HG03575 (cell line): ENCODE measurements at regions not wholly inside any gene's neighbourhood (a gene's known extent, or its start where the extent isn't known, plus 50 kb on each side); places are given as distances from the start of the nearest gene placed in this dataset.
"Not testable (repeated sequence)": the region's sequence is repeated elsewhere in the genome, so short reads cannot be mapped to it uniquely, and the experiment has no call there.

Experiments used
- ATAC-seq: cut with Tn5 transposase; IDR thresholded peaks from one replicate; pipeline ENCODE4 v1.9.1; 2021; ENCODE audit not compliant: unreplicated experiment, insufficient number of reproducible peaks, low FRiP score; ENCODE audit errors: extremely low read depth

DNA sequence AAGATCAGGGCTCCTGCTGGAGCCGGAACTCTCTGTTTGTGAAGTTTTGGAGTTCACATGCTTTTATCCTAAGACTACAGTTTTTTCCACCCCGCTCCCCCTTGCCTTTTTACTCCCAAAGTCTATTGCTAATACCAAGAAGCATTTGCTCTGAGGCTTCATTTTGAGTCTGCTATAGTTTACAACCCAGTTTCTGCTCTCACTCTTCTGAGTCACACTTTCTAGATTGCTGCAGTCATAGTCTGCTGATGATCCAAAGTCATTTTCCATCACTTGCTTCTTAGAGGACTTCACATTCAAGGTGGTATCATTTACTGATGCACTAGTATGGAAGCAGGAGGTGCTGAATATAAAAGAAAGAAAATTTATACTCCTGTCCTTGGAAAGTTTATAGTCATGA lies 937.4 kb downstream of the IGSF11 start:
- ATAC-seq: no peak

DNA sequence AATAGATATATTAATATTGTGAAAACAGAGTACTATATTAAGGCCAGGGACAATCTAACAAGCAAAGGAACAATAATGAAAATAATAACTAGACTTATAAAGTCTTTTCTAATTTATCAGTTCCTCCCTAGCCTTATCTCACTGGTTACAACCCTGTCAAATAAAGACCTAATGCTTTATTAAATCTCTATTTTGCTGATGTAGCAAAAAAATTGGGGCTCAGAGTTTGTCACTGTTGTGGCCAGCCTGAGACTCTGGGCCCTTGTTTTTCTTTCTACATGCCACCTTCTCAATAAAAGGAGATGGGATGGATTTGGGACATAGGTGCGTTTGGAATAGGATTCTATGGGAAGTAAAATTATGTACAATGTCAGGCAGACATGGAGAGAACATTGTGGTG lies 937.0 kb downstream of the IGSF11 start:
- ATAC-seq: no peak

DNA sequence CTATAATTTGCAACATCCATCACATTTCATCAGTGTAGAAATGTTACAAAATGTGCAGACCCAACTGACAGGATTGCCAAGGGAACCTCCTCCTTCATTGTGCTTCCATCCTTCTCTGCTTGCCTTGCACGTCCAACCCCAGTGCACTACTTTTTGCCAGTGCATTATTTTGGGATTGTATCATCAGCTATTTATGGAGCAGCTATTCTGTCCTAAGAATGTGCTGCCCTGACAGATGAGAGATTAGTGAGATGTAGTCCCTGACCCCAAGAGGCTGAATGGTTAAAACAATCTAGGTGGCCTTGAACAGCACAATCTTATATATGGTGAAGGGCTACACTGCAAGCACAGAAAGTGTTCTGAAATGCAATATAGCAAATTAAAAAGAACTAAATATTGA lies 935.8 kb downstream of the IGSF11 start:
- no peak for ATAC-seq

DNA sequence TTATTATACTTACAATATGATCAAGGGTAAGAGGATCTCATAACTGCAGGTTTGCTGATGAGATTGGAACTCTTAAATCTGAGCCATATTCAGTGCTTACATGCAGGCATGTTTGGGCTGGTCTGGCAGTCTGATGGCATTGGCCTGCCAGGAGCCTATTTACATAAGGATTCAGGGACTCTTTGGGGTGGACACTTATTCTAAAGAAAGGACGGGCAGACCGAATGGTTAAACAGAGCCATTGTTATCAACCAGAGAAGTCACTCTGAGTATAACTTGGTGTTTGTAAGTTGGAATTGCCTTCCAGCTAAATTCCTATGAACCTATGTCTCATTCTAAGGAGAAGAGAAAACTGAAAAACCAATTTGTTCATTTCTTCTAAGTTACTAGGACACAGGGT lies 932.8 kb downstream of the IGSF11 start:
- ATAC-seq: no peak

DNA sequence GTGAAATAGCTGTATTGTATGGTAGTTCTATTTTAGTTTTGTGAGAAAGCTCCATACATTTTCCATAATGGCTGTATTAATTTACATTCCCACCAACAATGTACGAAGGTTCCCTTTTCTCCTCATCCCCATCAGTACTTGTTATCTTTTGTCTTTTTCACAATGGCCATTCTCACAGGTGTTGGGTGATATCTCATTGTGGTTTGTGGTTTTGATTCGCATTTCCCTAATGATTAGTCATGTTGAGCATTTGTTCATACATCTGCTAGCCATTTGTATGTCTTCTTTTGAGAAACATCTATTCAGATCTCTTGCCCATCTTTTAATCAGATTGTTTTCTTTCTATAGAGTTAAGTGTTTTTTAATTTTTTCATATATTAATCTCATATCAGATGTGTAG lies 931.9 kb downstream of the IGSF11 start:
- no peak for ATAC-seq

DNA sequence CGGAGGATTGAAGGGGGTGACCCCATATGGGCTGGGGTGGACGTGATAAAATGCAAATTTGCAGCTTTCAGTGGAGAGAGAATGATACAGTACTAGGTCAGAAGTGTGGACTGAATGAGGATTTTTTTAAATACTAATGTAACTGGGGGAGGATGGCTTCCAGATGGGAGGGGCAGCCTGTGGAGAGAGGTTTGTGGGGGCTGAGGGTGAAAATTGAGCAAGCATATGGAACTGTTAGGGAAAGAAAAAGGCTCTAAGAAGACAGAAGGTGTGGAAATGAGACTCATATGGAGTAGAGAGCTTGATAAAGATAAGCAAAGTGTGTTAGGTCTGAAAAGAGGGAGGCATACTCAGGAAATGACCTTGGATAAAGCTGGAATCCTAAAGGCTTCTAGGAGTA lies 926.4 kb downstream of the IGSF11 start:
- no peak for ATAC-seq

DNA sequence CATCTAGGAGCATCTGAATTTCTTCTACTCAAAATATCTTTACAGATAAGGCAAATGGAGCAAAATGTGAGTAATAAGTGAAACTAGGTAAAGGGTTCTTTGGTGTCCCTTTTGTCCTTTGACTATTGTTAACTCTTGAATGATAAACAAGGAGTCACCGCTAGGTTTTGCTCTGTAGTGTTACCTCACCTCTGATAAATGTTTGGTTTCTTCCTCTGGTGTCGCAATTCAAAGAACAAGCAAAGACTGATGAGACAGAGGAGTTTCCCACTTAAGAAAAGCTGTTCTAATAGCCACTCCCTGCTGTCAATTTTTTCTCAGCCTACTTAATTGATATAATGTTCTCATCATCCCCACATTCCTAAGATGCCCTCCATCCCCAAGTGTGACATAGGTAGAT lies 925.9 kb downstream of the IGSF11 start:
- no peak for ATAC-seq

DNA sequence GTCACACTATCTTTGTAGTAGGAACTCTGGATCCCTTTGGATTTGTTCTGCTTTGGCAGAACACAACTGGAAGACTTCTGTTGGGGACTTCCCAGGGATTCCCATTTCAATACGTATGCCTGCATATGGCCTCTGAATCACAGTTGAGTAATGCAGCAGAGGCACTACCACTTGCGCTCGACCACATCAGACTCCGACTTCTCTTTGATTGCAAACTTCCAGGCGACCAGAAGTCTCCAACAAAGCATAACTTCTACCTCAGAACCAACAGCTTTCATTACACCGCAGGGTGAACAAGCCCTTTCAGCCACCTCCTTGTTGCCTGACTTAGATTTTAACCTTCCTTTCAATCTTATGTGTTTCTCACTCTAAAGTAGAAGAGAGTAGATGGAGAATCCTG lies 924.4 kb downstream of the IGSF11 start:
- no peak for ATAC-seq

DNA sequence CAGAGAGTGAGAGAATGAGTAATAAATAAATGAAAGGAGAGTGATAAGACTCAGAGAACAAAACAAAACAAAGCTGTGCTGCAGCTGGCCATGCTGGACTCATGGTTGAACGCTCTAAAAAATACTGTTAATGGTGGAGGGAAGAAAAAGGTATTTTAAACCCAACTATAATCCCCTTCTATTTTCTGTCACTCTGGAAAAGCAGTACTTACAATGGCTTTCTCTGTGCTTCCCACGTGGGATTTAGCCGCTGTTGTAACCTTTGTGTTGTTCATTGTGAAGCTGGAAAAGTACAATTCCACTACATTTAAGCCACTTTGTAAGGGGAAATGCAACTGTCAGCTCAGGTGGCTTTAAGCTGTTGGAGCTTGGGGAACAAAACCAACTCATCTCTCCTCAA lies 917.7 kb downstream of the IGSF11 start:
- no peak for ATAC-seq

DNA sequence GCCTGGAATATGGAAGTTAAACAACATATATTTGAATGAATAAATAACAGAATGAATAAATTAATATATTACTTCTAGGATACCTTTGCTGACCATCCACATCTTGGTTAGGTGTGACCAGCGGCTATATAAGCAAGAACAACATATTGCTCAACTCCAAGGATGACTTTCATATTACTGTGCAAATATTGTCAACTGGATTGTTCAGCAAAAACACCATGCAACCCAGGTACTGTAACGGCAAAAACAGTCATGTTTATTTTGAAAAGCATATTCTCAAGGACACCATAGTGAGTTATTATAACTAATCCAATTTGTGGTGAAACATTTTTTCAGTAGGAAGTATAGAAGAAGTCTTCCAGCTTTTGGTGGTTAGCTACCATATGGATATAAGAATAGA lies 907.9 kb downstream of the IGSF11 start:
- ATAC-seq: no peak

DNA sequence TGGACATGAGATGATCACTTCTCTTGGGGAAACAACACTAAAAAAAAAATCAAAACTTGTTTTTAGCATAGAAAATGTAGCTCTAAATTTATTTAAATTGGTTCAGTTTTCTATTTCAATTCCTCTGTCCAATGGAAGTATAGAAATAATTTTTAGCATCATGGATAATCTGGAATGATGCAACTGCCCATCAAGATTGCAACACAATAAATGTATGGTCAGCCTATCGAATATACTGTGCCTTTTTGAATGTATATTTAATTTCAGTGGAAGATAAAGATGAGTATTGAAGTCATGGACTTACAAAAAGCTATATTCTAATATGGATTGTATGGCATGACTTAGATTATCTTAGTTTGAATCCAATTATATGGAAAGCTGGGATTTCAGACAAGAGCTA lies 906.7 kb downstream of the IGSF11 start:
- no peak for ATAC-seq

DNA sequence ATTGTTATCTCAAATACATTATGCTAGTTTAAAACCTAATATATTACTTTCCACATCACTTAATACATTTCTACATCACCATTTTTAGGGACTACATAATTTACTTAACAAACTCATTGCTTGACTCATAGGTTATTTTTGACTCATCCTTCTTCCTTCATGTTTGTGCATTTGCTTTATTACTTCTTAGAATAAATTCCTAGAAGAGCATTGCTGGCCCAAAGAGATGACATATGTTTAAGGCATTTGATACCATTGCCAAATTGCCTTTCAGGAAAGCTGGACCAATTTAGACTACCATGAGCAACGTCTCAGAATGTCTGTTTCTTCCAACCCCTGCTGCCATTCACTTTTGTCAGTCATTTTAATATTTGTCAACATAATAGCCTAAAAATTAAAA lies 905.8 kb downstream of the IGSF11 start:
- no peak for ATAC-seq

DNA sequence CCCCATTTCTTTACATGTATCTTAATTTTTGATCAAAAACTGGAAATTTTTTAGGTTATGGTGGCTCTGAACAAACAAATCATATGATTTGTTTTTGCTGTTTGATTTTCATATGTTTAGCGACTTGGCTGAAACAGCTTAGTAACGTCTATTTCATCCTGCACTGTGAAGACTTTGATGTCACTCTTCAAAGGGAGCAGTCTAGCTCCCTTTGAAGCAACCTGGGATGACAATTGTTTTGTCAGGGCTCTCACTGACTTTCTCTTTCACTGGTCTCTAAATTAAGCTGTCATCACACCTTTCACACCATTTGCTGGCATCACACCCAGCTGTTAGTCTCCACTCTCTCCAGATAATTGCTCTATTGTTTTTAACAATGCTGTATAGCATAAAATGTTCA lies 896.9 kb downstream of the IGSF11 start:
- ATAC-seq: no peak

DNA sequence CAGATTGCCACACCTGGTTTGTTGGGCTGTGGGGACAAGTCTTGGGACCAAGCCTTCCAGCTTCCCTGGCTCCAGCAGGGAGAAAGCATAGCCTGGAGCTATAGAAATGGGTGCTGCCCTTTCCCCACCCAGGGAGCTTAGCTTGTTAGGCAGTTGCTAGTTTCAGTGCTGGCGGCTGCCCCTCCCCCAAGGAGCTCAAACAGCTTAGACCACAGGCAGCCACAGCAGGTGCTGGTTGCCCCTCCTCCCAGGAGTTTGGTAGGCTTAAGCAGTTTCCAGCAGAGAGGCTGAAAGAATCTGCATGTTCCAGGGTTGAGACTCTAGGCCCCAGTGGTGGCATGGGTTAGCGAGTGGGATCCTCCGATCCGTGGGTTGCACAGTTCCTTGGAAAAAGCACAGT lies 889.7 kb downstream of the IGSF11 start:
- ATAC-seq: no peak

DNA sequence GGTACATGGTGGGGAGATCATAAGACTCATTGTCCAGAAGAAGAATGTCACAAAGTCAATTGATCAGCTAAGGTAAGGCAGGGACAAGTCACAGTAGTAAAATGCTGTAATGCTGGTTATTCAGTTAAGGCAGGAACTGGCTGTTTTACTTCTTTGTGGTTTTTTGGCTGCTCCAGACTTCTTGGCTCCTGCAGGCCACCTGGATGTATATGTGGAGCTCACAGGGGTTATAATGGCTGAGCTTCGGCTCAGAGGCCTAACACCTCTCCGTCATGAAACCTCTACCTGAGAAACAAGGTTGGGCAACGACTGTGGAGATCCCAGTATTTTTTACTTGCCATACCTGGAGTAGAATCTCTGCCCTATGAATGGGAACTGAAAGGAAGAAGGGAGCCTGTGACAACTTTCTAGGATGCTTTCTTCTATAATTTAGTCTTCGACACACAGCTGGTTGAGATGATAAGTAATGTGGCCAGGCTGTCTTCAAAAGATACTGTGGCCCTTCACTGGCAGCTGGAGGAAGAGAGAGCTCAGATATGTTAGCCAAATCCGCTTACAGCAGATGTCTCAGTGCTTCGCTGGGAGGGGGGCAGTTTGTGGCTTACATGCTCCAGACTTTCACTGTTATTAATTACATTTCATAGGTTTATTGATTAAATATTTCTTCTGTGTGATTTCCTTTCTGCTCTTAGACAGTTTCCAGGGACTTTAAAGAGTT lies 887.8 kb downstream of the IGSF11 start:
- no peak for ATAC-seq

DNA sequence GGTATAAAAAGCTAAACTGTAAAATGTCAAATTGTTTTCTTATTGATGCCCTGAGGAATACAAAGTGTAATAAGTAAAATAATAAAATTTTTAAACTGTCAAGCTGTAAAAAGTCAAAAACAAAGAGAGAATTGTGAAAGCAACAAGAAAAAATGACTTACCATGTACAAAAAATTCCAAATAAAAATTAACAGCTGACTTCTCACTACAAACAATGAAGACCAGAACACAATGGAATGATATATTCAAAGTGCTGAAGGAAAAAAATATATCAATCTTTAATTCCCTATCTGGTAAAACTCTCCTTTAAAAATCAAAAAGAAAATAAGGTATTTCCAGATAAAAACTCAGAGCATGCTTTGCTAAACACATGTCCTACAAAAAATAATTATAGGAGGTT lies 883.5 kb downstream of the IGSF11 start:
- ATAC-seq: no peak

DNA sequence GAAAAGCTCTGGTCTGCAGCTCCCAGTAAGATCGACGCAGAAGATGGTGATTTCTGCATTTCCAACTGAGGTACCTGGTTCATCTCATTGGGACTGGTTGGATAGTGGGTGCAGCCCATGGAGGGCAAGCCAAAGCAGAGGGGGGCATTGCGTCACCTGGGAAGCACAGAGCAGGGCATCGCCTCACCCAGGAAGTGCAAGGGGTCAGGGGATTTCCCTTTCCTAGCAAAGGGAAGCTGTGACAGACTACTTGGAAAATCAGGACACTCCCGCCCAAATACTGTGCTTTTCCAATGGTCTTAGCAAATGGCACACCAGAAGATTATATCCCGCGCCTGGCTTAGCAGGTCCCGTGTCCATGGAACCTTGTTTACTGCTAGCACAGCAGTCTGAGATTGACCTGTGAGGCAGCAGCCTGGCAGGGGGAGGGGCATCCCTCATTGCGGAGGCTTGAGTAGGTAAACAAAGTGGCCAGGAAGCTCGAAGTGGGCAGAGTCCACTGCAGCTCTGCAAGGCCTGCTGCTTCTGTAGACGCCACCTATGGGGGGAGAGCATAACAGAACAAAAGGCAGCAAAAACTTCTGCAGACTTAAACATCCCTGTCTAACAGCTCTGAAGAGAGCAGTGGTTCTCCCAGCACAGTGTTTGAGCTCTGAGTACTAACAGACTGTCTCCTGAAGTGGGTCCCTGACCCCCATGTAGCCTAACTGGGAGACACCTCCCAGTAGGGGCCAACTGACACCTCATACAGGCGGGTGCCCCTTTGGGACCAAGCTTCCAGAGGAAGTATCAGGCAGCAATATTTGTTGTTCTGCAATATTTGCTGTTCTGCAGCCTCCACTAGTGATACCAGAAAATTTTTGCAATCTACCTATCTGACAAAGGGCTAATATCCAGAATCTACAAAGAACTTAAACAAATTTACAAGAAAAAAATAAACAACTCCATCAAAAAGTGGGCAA lies 871.7 kb downstream of the IGSF11 start:
- ATAC-seq: not testable (repeated sequence)

DNA sequence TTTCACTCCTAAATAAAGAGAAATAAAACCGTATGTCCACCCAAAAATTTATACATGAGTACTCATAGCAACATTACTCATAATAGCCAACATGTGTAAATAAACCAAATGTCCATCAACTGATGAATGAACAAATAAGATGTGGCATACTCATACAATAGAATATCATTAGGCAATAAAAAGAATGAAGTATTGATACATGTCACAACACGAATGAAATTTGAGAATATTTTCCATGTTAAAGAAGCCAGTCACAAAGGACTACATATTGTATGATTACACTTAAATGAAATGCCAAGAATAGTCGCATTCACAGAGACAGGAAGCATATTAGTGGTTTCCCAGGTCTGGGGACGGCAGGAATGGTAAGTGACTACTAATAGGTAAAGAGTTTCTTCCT lies 869.2 kb downstream of the IGSF11 start:
- ATAC-seq: no peak

DNA sequence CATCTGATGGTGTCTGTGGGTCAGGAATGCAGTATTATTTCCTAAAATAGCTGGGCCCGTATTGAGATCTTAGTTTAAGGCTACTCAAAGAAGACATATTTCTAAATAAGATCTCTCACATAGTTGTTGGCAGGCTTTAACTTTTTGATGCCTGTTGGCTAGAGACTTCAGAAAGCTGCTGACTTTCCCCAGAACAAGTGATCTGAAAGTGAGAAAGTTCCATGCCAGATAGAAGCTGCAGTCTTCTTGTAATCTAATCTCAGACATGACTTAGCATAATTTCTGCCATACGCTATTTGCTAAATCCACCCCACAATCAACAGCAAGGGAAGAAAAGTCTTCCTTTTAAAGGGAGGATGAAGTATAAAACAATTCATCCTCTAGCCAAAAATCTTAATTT lies 867.1 kb downstream of the IGSF11 start:
- ATAC-seq: no peak

DNA sequence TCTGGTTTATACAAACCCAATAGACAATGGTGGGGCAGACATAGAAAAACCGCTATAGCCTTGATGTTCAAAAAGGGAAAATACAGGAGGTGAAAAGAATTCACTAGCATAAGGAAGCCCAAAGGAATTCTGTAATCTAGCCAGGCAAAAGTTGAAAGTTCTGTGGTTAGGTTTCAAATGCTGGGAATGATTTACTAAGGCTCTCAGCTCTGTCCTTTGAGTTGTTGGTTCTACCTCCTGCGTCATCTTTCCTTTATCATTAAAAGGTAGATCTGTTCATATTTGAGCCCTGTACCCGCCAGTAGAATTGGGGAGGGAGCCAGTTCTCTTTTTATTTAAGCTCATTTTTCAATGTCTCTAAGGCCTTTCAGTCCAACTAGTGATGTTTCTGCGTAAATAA lies 866.5 kb downstream of the IGSF11 start:
- ATAC-seq: no peak
